HG02884 (cell line): ENCODE measurements at regions not wholly inside any gene's neighbourhood (a gene's known extent, or its start where the extent isn't known, plus 50 kb on each side); places are given as distances from the start of the nearest gene placed in this dataset.
"Not testable (repeated sequence)": the region's sequence is repeated elsewhere in the genome, so short reads cannot be mapped to it uniquely, and the experiment has no call there.

Experiments
- ATAC-seq: cut with Tn5 transposase; IDR thresholded peaks from one replicate; pipeline ENCODE4 v1.9.1; 2021; ENCODE audit warnings: mild to moderate bottlenecking, moderate library complexity; ENCODE audit not compliant: unreplicated experiment

DNA sequence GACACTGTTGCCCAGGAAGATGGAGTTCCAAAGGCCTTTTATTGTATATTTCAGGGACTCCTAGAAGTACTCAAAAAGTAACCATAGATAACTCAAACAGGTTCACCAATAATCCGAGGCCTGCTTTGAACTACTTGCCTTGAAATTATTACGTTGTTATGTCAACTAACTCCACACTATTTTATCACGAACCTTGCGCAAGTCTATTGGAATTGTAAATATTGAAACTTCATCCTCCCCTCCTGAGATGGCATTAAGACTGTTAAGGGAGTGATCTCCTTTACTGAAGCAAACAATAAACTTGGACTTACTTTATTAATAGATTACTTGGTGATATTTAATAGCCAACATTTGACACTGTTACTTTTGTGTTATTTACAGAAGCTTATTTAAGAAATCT, 199.6 kb upstream of the GADL1 start:
- ATAC-seq = no peak

GRCh38 chr3:31095255-31095654, 200.8 kb upstream of the GADL1 start:
- no peak for ATAC-seq

DNA sequence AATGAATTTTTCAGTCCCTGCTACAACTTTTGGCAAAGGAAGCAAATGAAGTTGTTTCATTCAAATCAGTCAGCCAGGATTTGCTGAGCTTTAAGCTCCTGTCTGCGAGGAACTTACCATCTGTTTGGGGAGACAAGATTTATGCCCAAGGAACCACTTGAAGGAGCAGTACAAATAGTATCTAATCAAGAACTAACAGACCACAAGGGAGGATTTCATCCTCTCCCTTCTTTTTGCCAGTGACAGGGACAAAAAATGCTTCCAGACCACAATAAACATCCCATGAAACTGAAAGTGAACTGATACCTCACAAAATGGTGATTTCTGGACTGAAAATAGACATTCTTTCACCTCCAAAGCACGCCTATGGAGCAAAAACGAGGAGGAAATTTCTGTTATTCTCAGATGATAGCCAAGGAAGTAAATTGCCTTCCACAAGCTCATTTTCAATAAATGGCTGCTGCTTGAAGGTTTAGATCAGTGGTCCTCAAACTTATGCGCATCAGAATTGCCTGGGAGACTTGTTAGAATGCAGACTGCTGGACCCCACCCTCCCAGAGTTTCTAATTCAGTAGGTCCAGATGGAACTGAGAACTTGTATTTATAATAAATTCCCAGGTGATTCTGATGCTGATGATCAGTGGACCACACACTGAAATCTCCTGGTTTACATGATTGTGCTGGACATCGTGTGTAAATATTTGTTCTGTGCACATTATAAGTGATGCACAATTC, 202.4 kb upstream of the GADL1 start:
- no peak for ATAC-seq

GRCh38 chr3:31100519-31100918, 206.1 kb upstream of the GADL1 start:
- ATAC-seq = no peak

DNA sequence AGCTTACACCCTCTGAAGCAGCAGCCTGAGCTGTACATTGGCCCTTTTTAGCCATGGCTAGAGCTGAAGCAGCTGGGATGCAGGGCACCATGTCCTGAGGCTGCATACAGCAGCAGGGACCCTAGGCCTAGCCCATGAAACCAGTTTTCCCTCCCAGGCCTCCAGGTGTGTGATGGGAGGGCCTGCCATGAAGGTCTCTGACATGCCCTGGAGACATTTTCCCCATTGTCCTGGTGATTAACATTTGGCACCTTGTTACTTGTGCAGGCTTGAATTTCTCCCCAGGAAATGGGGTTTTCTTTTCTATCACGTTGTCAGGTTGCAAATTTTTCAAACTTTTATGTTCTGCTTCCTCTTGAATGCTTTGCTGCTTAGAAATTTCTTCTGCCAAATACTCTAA, 206.8 kb upstream of the GADL1 start:
- not testable (repeated sequence) for ATAC-seq

DNA sequence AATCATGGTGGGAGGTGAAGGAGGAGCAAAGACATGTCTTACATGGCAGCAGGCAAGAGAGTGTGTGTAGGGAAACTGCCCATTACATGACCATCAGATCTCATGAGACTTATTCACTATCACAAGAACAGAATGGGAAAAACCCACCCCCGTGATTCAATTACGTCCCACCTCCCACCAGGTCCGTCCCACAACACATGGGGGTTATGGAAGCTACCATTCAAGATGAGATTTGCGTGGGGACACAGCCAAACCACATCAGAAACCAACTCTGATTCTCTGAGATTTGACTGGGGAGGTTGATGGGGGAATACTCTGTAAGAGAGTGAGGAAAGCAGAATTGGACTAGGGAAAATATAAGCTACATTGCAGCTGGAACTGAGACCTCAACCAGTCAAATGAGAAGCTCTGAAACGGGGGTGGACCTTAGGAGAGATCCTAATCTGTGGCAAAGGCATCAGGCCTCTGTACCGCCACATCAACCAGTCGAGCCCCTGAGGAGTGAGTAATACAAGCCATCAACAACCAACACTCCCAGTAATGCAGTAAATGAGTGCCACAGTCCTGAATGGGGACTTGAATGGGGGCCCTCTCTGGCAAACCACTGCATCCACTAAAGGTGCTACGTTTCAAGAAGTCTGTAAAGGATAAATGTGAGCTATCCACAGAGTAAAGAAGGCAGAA, 207.9 kb upstream of the GADL1 start:
- no peak for ATAC-seq

- no peak for ATAC-seq
Observed at GRCh38 chr3:31103181-31103580, 208.7 kb upstream of the GADL1 start.

DNA sequence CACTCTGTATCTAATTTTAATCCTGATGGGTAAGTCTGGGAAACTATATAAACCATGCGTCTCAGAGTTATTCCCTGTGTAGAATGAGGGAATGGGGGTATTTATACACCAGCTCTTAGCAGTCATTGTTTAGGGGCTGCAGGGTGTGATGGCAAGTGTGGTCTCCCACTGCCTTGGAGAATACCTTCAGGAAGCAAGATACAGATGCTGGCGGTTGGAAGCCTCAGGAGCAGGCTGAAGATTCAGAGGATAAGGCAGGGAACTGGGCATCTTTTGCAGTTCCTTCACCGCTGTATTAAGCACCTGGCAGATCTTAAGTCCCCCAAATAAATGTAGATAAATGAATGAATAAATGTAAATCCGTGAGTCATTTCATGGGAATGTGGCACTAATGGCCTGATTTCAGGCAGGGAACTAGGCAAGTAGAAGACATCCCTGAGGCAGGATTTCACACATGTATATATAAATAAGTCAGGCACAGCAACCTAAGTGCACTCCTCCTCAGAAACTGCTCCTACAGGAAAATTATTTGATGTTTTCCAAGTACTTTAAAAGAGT, 209.2 kb upstream of the GADL1 start:
- ATAC-seq = no peak

DNA sequence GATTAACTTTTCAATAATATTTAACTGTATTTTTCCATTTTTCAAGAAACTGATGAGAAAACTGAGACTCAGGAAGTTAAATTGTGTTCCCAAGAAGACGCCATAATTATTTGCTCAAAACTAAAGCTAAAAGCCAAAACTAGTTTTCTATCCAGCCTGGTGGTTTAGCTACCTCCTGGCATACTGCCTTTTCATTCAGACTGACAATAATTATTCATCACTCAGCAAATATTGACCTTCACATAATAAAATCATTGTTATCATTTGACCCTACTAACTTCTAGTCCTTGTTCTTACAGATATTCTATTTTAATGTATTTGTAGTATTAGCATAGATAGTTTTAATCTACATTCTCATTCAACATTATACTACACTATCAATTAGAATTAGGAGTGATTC, 210.6 kb upstream of the GADL1 start:
- no peak for ATAC-seq

DNA sequence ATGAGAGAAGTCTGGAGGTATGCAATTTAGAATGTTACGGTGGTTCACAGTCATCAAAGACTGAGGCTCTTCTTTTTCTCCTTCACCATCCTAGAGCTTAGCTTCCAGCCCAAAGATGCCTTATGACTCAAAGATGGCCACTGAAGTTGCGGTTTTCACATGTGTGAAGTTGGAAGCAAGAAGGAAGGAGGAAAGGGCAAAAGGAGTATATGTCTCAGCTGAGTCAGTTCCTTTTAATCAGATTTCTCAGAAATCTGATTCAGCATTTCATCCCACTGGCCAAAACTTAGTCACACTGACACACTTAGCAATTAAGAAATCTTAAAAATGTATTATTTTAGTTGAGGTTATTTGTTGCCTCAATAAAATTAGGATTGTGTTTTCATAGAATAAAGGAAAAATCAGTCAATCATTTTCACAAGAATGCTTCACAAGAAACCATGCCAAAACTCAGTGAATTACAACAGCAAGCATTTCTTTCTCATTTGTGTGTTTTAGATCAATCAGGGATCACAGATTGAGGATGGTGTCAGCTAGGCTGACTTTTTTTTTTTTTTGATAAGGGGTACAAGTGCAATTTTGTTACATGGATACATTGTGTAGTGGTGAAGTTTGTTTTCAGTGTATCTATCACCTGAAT, 211.1 kb upstream of the GADL1 start:
- no peak for ATAC-seq

- ATAC-seq = no peak
Observed at GRCh38 chr3:31106204-31106603, 211.7 kb upstream of the GADL1 start.

DNA sequence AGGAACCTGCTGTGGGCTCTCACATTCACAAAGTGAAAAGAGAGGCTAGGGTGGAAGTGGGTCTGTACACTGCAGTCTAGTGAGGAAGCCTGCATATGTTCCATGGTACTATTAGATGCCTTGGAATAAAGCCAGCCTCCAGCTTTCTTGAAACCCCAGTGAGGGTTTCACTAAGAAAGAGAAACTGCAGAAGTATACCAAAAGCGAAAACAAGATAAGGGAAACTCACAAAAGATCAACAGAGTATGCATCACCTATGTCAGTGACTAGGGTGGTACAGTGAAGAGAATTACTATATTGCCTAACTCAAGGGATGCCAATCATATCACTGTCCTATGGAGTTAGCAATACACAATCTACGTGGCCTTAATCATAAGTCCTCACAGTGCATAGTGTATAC, 212.5 kb upstream of the GADL1 start:
- ATAC-seq = peak; percentile 81

DNA sequence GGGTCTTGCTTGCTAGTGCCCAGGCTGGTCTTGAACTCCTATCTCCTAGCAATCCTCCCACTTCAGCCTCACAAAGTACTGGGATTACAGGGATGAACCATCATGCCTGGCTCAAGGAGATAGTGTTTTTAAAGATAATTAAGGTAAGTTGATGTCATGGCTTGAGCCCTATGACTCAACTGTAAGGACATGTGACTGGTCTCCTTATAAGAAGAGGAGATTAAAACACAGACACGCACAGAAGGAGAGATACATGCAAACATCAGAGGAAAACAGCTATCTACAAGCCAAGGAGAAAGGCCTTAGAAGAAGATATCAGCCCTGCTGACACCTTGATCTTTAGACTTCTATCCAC, 220.4 kb upstream of the GADL1 start:
- no peak for ATAC-seq

- ATAC-seq = not testable (repeated sequence)
Observed at GRCh38 chr3:31115531-31115930, 221.1 kb upstream of the GADL1 start.

DNA sequence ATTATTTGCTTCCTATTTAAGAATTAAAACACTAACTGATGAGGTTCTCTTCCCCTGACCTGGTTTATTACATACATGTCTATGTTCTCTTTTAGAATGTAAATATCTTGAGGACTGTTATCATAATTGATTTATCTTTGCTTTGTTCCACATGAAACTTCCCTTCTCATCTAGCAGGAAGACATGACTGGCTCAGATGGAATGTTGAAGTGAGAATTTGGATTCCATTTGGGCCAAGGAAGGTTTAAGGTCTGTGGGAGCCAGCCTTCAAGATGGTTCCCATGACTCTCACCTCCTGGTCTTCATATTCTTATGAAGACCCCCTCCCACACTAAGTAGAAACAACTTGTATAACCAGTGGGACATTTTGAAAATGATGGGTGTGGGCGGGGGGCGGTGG, 222.2 kb upstream of the GADL1 start:
- ATAC-seq = no peak

DNA sequence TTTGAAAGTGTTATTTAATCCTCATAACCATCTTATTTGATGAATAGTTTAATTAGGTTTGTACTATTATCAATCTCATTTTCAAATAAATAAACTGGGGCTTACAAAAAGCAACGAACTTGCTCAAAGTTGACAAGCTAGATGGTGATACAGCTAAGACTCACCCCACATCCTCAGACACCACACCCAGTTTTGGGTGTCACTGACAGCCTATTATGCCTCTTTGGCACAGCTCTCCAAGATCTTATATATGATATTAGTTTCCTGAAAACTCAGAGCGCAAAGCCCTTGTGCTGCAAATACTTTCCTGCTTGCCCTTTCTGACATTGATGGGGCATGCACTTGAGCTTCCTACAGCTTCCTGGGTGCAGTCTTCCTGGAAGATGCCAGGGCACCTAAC, 223.4 kb upstream of the GADL1 start:
- ATAC-seq = no peak

DNA sequence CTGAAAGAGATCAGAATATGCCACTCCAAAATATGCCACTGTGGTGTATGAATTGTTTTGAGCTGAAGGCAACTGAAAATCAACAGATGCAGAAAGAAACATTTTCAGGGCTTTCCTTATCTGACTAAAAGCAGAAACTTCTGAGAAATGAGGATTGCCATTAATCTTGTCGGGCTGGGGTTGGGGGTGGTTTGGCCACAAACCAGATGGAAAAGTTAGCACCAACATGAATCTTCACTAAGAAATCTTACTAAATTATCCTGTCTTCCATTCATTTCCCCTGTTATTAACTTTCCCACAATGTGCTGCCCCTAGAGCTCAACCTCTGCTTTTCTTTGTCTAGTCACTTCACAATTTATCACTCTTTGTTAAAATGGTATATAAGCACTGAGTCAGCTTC, 229.9 kb upstream of the GADL1 start:
- ATAC-seq = no peak

DNA sequence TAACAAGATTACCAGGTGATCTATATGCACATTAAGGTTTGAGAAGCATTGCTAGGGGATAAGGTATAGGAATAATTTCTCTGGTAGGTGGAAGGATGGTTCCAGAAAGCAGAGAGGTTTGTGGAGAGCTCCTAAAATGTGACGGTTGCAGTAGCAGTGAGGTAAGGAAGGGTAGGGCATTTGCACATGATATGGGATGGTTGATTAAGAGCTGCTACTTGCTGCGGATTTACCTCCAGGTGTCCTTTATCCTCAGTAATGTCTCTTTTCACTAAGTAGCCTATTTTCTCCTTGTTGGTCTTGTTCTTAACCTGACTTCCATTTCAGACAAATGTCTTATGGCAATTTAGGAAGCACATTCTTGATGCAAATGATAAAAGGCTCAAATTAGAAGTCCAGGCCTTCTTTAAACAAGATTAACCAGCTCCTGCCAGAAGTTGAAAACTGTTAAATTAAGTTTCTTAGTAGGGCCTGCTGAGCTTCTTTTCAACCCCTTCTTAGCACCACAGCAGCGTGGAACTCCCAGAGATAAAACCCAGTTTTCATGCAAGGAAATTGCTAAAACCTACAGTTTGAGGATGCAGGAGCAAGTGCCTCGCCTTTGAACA, 231.1 kb upstream of the GADL1 start:
- no peak for ATAC-seq

DNA sequence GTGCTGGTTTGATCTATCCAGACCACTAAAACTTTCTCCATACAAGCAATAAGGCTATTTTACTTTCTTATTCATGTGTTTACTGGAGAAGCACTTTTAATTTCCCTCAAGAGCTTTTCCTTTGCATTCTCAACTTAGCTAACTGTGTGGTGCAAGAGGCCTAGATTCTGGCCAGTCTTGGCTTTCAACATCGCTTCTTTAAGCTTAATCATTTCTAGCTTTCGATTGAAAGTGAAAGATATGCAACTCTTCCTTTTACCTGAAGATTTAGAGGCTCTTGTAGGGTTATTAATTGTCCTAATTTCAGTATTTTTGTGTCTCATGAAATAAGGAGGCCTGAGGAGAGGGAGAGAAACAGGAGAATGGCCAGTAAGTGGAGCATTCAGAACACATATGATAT, 234.8 kb upstream of the GADL1 start:
- ATAC-seq = no peak

- ATAC-seq = peak; percentile 68
Observed at GRCh38 chr3:31132132-31132769, 237.8 kb upstream of the GADL1 start.

- no peak for ATAC-seq
Observed at GRCh38 chr3:31133541-31133940, 239.1 kb upstream of the GADL1 start.
